SH-SY5Y (cell line): ENCODE measurements at regions not wholly inside any gene's neighbourhood (a gene's known extent, or its start where the extent isn't known, plus 50 kb on each side); places are given as distances from the start of the nearest gene placed in this dataset.

Experiments
- GATA2 ChIP-seq: IDR thresholded peaks from 2 replicates; pipeline ENCODE4 v1.6.1; 2011; ENCODE audit warnings: mild to moderate bottlenecking, low read depth, low read length
- GATA3 ChIP-seq: IDR thresholded peaks from 2 replicates; pipeline ENCODE4 v1.6.1; 2011; ENCODE audit warnings: low read depth, mild to moderate bottlenecking, low read length, moderate library complexity

DNA sequence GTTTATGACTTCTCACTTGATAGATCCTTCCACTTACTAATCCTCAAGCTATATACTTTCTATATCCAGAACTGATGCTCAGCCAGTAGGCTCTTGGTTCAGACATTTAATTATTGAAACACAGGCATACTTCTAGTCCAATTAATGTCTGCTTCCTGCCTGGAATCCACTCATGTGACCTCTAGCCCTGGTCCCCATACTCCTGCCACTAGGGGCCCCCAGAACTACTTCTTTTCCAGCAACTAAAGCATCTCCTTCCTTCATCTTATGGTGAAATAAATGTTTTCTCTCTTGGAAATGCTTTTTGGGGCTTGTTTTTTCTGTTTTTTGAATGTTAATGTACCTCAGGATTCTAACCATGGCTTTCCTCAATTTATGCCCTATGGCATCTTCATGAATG, 527.6 kb downstream of the SATB2 start:
- TF ChIP-seq GATA3 (no peak), GATA2 (no peak)
